SK-N-SH treated with all-trans-retinoic acid at 6 μM for 48 hours (cell line): ENCODE measurements at regions not wholly inside any gene's neighbourhood (a gene's known extent, or its start where the extent isn't known, plus 50 kb on each side); places are given as distances from the start of the nearest gene placed in this dataset.
"Not testable (repeated sequence)": the region's sequence is repeated elsewhere in the genome, so short reads cannot be mapped to it uniquely, and the experiment has no call there.

Experiments used
- ATAC-seq: fragments of 200-7000 bp; cut with Tn5 transposase; 3 replicates; pipeline ENCODE4 v1.9.1; 2020; ENCODE audit warnings: mild to moderate bottlenecking, moderate library complexity
- ARNTL ChIP-seq: fragments of 450-650 bp; formaldehyde crosslinking; IDR thresholded peaks from 2 replicates; pipeline ENCODE4 v1.5.0; 2020; ENCODE audit warnings: low read depth, mild to moderate bottlenecking, moderate library complexity, borderline replicate concordance
- CSDC2 ChIP-seq: fragments of 250-450 bp; sonication (Bioruptor Pico); IDR thresholded peaks from 2 replicates; pipeline ENCODE4 v1.5.0; 2020; ENCODE audit warnings: mild to moderate bottlenecking, moderate library complexity
- ESRRG ChIP-seq: fragments of 250-450 bp; sonication (Bioruptor Pico); IDR thresholded peaks from 2 replicates; pipeline ENCODE4 v1.6.1; 2021; ENCODE audit warnings: mild to moderate bottlenecking
- GLIS3 ChIP-seq: fragments of 250-450 bp; sonication (Bioruptor Pico); IDR thresholded peaks from 2 replicates; pipeline ENCODE4 v1.5.0; 2020; ENCODE audit warnings: mild to moderate bottlenecking, moderate library complexity
- ISL1 ChIP-seq: fragments of 250-450 bp; sonication (Bioruptor Pico); IDR thresholded peaks from 2 replicates; pipeline ENCODE4 v2.1.2; 2022; ENCODE audit warnings: mild to moderate bottlenecking, moderate library complexity
- OSR1 ChIP-seq: fragments of 250-450 bp; sonication (Bioruptor Pico); IDR thresholded peaks from 2 replicates; pipeline ENCODE4 v1.8.0; 2022; ENCODE audit warnings: moderate library complexity, mild to moderate bottlenecking, inconsistent platforms
- PPARA ChIP-seq: fragments of 250-450 bp; sonication (Bioruptor Pico); IDR thresholded peaks from 2 replicates; pipeline ENCODE4 v1.5.0; 2020; ENCODE audit warnings: mild to moderate bottlenecking, borderline replicate concordance
- SNAI2 ChIP-seq: fragments of 250-450 bp; sonication (Bioruptor Pico); IDR thresholded peaks from 2 replicates; pipeline ENCODE4 v1.5.0; 2020; ENCODE audit warnings: mild to moderate bottlenecking, moderate library complexity
- TCF4 ChIP-seq: fragments of 250-450 bp; sonication (Bioruptor Pico); IDR thresholded peaks from 2 replicates; pipeline ENCODE4 v1.8.0; 2021; ENCODE audit warnings: mild to moderate bottlenecking, moderate library complexity, borderline replicate concordance
- ZC3H10 ChIP-seq: fragments of 250-450 bp; sonication (Bioruptor Pico); IDR thresholded peaks from 2 replicates; pipeline ENCODE4 v1.5.1; 2021; ENCODE audit warnings: mild to moderate bottlenecking, moderate library complexity
- ZFP3 ChIP-seq: fragments of 250-450 bp; sonication (Bioruptor Pico); IDR thresholded peaks from 2 replicates; pipeline ENCODE4 v1.5.0; 2020; ENCODE audit warnings: mild to moderate bottlenecking, moderate library complexity
- ZFP30 ChIP-seq: fragments of 450-650 bp; formaldehyde crosslinking; IDR thresholded peaks from 2 replicates; pipeline ENCODE4 v1.5.0; 2022; ENCODE audit warnings: mild to moderate bottlenecking, moderate library complexity
- ZNF70 ChIP-seq: fragments of 450-650 bp; formaldehyde crosslinking; IDR thresholded peaks from 2 replicates; pipeline ENCODE4 v1.5.0; 2020; ENCODE audit warnings: mild to moderate bottlenecking, moderate library complexity
- ZNF8 ChIP-seq: fragments of 450-650 bp; formaldehyde crosslinking; IDR thresholded peaks from 2 replicates; pipeline ENCODE4 v1.5.0; 2020; ENCODE audit warnings: mild to moderate bottlenecking, moderate library complexity
- TF ChIP-seq, protein P1 (sequence below): fragments of 250-450 bp; sonication (Bioruptor Pico); IDR thresholded peaks from 2 replicates; pipeline ENCODE4 v1.5.1; 2021; ENCODE audit warnings: mild to moderate bottlenecking, moderate library complexity
- TF ChIP-seq, protein P2 (sequence below): fragments of 250-450 bp; sonication (Bioruptor Pico); IDR thresholded peaks from 2 replicates; pipeline ENCODE4 v1.5.0; 2020; ENCODE audit warnings: mild to moderate bottlenecking, moderate library complexity
- TF ChIP-seq, protein P3 (sequence below): fragments of 250-450 bp; sonication (Bioruptor Pico); IDR thresholded peaks from 2 replicates; pipeline ENCODE4 v1.5.1; 2020; ENCODE audit warnings: low read depth, mild to moderate bottlenecking, moderate library complexity
- TF ChIP-seq, protein P4 (sequence below): fragments of 250-450 bp; sonication (Bioruptor Pico); IDR thresholded peaks from 2 replicates; pipeline ENCODE4 v1.8.0; 2021; ENCODE audit warnings: low read depth, mild to moderate bottlenecking, moderate library complexity, borderline replicate concordance
- TF ChIP-seq, protein P5 (sequence below): fragments of 250-450 bp; sonication (Bioruptor Pico); IDR thresholded peaks from 2 replicates; pipeline ENCODE4 v1.8.0; 2020; ENCODE audit warnings: mild to moderate bottlenecking, moderate library complexity, borderline replicate concordance

DNA sequence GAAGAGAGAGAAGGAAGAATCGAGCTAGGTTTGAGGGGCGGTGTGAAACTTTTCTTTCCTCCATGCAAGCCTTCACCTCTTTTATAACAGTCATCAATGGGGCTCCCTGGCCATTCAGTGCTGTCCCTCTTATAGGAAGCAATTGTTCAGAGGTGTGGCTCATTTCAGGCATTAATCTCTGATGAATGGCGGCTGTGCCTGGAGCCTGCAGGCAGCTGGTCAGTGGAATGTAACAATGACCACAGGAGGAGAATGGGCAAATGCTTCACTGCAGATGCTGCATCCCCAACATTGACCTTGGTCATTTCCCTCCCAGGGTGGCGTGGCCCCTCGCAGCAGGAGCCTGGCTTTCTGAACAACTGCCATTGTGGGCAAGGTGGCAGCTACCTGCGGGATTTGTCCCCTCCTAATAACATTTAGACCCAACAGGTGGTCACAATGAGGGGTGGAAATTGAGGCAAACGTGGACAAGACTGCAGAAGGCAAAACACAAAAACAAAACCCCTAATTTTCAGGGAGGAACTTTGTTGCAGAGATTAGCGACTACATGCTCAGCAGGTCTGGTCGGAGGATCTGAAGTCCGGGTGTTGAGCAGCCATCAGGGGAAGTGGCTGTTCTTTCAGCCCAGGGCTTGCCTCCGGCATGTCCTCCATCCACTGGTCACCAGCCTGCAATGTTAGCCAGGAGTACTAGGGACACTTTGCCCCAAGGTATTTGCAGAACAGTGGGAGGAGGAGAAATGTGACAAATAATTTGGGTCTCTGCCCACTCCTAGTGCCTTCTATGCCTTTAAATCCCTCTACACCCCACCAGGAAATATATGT, 97.3 kb upstream of the PAXBP1 start (continued):
- TF ChIP-seq, protein P1, sequence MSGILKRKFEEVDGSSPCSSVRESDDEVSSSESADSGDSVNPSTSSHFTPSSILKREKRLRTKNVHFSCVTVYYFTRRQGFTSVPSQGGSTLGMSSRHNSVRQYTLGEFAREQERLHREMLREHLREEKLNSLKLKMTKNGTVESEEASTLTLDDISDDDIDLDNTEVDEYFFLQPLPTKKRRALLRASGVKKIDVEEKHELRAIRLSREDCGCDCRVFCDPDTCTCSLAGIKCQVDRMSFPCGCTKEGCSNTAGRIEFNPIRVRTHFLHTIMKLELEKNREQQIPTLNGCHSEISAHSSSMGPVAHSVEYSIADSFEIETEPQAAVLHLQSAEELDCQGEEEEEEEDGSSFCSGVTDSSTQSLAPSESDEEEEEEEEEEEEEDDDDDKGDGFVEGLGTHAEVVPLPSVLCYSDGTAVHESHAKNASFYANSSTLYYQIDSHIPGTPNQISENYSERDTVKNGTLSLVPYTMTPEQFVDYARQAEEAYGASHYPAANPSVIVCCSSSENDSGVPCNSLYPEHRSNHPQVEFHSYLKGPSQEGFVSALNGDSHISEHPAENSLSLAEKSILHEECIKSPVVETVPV (CRISPR knock-in tag), result no peak
- TF ChIP-seq, all 23 proteins: peak for 0

DNA sequence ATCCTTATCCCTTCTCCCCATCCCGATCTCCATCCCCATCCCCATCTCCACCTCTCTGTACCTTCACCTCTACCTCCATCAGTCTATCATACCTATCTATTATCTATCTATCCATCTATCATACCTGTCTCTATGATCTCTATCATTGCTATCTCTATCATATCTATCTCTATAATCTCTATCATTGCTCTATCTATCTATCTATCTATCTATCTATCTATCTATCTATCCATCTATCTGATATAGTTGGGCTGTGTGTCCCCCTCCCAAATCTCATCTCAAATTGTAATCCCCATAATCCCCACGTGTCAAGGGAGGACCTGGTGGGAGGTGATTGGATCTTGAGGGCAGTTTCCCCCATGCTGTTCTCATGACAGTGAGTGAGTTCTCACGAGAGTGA, 97.9 kb upstream of the PAXBP1 start:
- no peak for ATAC-seq
- TF ChIP-seq ESRRG (CRISPR knock-in tag) (no peak), OSR1 (CRISPR knock-in tag) (no peak), ZFP30 (CRISPR knock-in tag) (no peak), ARNTL (no peak), ISL1 (no peak), TCF4 (CRISPR knock-in tag) (no peak), PPARA (CRISPR knock-in tag) (no peak), SNAI2 (CRISPR knock-in tag) (no peak), ZNF70 (CRISPR knock-in tag) (no peak), GLIS3 (CRISPR knock-in tag) (no peak)
- TF ChIP-seq, protein P2, sequence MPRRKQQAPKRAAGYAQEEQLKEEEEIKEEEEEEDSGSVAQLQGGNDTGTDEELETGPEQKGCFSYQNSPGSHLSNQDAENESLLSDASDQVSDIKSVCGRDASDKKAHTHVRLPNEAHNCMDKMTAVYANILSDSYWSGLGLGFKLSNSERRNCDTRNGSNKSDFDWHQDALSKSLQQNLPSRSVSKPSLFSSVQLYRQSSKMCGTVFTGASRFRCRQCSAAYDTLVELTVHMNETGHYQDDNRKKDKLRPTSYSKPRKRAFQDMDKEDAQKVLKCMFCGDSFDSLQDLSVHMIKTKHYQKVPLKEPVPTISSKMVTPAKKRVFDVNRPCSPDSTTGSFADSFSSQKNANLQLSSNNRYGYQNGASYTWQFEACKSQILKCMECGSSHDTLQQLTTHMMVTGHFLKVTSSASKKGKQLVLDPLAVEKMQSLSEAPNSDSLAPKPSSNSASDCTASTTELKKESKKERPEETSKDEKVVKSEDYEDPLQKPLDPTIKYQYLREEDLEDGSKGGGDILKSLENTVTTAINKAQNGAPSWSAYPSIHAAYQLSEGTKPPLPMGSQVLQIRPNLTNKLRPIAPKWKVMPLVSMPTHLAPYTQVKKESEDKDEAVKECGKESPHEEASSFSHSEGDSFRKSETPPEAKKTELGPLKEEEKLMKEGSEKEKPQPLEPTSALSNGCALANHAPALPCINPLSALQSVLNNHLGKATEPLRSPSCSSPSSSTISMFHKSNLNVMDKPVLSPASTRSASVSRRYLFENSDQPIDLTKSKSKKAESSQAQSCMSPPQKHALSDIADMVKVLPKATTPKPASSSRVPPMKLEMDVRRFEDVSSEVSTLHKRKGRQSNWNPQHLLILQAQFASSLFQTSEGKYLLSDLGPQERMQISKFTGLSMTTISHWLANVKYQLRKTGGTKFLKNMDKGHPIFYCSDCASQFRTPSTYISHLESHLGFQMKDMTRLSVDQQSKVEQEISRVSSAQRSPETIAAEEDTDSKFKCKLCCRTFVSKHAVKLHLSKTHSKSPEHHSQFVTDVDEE, result no peak
- TF ChIP-seq, protein P3, sequence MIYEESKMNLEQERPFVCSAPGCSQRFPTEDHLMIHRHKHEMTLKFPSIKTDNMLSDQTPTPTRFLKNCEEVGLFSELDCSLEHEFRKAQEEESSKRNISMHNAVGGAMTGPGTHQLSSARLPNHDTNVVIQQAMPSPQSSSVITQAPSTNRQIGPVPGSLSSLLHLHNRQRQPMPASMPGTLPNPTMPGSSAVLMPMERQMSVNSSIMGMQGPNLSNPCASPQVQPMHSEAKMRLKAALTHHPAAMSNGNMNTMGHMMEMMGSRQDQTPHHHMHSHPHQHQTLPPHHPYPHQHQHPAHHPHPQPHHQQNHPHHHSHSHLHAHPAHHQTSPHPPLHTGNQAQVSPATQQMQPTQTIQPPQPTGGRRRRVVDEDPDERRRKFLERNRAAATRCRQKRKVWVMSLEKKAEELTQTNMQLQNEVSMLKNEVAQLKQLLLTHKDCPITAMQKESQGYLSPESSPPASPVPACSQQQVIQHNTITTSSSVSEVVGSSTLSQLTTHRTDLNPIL, result no peak
- TF ChIP-seq, protein P4, sequence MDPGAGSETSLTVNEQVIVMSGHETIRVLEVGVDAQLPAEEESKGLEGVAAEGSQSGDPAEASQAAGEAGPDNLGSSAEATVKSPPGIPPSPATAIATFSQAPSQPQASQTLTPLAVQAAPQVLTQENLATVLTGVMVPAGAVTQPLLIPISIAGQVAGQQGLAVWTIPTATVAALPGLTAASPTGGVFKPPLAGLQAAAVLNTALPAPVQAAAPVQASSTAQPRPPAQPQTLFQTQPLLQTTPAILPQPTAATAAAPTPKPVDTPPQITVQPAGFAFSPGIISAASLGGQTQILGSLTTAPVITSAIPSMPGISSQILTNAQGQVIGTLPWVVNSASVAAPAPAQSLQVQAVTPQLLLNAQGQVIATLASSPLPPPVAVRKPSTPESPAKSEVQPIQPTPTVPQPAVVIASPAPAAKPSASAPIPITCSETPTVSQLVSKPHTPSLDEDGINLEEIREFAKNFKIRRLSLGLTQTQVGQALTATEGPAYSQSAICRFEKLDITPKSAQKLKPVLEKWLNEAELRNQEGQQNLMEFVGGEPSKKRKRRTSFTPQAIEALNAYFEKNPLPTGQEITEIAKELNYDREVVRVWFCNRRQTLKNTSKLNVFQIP (CRISPR knock-in tag), result no peak
- TF ChIP-seq, protein P1 (CRISPR knock-in tag), result no peak
- TF ChIP-seq, all 23 proteins: peak for 0

DNA sequence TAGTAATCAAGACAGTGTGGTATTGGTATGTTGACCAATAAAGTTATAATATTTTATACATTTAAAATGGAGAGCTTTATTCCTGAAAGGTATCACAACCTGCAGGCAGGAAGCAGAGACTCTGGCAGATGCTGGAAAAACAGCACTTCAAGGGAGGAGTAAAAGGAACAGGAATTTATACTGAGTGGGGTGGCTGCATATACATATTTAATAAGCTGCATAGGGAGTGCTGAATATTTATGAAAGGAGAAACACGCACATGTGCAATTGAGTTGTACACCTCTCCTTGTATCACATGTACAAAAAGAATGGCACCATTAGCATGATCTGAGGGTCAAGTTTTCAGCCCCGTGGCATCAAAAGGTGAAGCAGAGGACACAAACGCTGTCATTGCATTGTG, 104.9 kb upstream of the PAXBP1 start:
- TF ChIP-seq PPARA (CRISPR knock-in tag) (no peak), GLIS3 (CRISPR knock-in tag) (no peak), ZFP3 (CRISPR knock-in tag) (no peak), ZFP30 (CRISPR knock-in tag) (no peak), ESRRG (CRISPR knock-in tag) (no peak), TCF4 (CRISPR knock-in tag) (no peak), ZNF8 (CRISPR knock-in tag) (no peak), ISL1 (no peak), CSDC2 (CRISPR knock-in tag) (no peak), ZNF70 (CRISPR knock-in tag) (no peak), ZC3H10 (CRISPR knock-in tag) (no peak)
- TF ChIP-seq, protein P3, result no peak
- TF ChIP-seq, protein P5, sequence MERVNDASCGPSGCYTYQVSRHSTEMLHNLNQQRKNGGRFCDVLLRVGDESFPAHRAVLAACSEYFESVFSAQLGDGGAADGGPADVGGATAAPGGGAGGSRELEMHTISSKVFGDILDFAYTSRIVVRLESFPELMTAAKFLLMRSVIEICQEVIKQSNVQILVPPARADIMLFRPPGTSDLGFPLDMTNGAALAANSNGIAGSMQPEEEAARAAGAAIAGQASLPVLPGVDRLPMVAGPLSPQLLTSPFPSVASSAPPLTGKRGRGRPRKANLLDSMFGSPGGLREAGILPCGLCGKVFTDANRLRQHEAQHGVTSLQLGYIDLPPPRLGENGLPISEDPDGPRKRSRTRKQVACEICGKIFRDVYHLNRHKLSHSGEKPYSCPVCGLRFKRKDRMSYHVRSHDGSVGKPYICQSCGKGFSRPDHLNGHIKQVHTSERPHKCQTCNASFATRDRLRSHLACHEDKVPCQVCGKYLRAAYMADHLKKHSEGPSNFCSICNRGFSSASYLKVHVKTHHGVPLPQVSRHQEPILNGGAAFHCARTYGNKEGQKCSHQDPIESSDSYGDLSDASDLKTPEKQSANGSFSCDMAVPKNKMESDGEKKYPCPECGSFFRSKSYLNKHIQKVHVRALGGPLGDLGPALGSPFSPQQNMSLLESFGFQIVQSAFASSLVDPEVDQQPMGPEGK (CRISPR knock-in tag), result no peak
- no peak for ATAC-seq

DNA sequence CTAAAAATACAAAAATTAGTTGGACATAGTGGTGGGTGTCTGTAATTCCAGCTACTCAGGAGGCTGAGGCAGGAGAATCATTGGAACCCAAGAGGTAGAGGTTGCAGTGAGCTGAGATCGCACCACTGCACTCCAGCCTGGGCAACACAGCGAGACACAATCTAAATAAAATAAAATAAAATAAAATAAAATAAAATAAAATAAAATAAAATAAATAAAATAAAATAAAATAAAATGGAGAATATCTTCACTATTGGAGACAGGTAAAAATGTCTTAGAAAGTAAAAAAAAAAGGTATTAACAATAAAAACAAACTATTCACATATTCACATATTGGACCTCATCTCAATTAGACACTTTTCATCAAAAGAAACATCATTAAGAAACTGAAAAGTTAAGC, 106.3 kb upstream of the PAXBP1 start:
- not testable (repeated sequence) for ATAC-seq
